H9 (cell line): ENCODE measurements at regions not wholly inside any gene's neighbourhood (a gene's known extent, or its start where the extent isn't known, plus 50 kb on each side); places are given as distances from the start of the nearest gene placed in this dataset.

Experiments used
- DNase-seq: peaks from one replicate; pipeline ENCODE4 v3.0.0-alpha.2; 2017
- H2AFZ ChIP-seq: one replicate; pipeline ENCODE4 v1.6.1; 2013; ENCODE audit warnings: mild to moderate bottlenecking, low read length, control low read depth, moderate library complexity
- H2AK5ac ChIP-seq: 2 replicates; pipeline ENCODE4 v1.6.1; 2013; ENCODE audit warnings: low read length, control low read depth, mixed read lengths; ENCODE audit not compliant: insufficient read length
- H2BK120ac ChIP-seq: one replicate; pipeline ENCODE4 v1.6.1; 2013; ENCODE audit warnings: low read depth, mild to moderate bottlenecking, low read length, control low read depth, inconsistent platforms; ENCODE audit not compliant: poor library complexity, severe bottlenecking
- H2BK12ac ChIP-seq: 2 replicates; pipeline ENCODE4 v1.6.1; 2013; ENCODE audit warnings: low read length, control low read depth, mixed read lengths, low read depth; ENCODE audit not compliant: insufficient read length
- H2BK15ac ChIP-seq: 2 replicates; pipeline ENCODE4 v1.6.1; 2013; ENCODE audit warnings: low read depth, low read length, control low read depth
- H2BK20ac ChIP-seq: one replicate; pipeline ENCODE4 v1.6.1; 2013; ENCODE audit warnings: low read depth, mild to moderate bottlenecking, low read length, control low read depth, inconsistent platforms; ENCODE audit not compliant: poor library complexity, severe bottlenecking
- H2BK5ac ChIP-seq: 2 replicates; pipeline ENCODE4 v1.6.1; 2013; ENCODE audit warnings: low read length, control low read depth, mixed read lengths; ENCODE audit not compliant: insufficient read length
- H3K14ac ChIP-seq: 2 replicates; pipeline ENCODE4 v1.6.1; 2013; ENCODE audit warnings: low read length, control low read depth; ENCODE audit not compliant: insufficient read depth
- H3K18ac ChIP-seq: 2 replicates; pipeline ENCODE4 v1.6.1; 2013; ENCODE audit warnings: low read depth, mild to moderate bottlenecking, mixed read lengths, low read length, control low read depth; ENCODE audit not compliant: insufficient read length
- H3K23ac ChIP-seq: 2 replicates; pipeline ENCODE4 v1.6.1; 2013; ENCODE audit warnings: low read length, control low read depth, mixed read lengths, low read depth; ENCODE audit not compliant: insufficient read length
- H3K23me2 ChIP-seq: 2 replicates; pipeline ENCODE4 v1.6.1; 2013; ENCODE audit warnings: low read depth, mild to moderate bottlenecking, mixed read lengths, low read length, control low read depth; ENCODE audit not compliant: insufficient read length, poor library complexity, severe bottlenecking
- H3K27ac ChIP-seq: 2 replicates; pipeline ENCODE4 v1.5.1; 2013; ENCODE audit warnings: low read length, control low read depth, mixed read lengths, low read depth; ENCODE audit not compliant: insufficient read length
- H3K27me3 ChIP-seq: 2 replicates; pipeline ENCODE4 v1.6.1; 2013; ENCODE audit warnings: low read length, control low read depth, inconsistent platforms; ENCODE audit not compliant: insufficient read depth
- H3K4ac ChIP-seq: 2 replicates; pipeline ENCODE4 v1.6.1; 2013; ENCODE audit warnings: low read depth, mild to moderate bottlenecking, control low read depth, inconsistent platforms, low read length, moderate library complexity
- H3K4me1 ChIP-seq: 2 replicates; pipeline ENCODE4 v1.6.1; 2013; ENCODE audit warnings: low read length, control low read depth, inconsistent platforms; ENCODE audit not compliant: insufficient read depth
- H3K4me2 ChIP-seq: 2 replicates; pipeline ENCODE4 v1.6.1; 2013; ENCODE audit warnings: low read length, control low read depth, mixed read lengths; ENCODE audit not compliant: insufficient read length, insufficient read depth
- H3K56ac ChIP-seq: 2 replicates; pipeline ENCODE4 v1.6.1; 2013; ENCODE audit warnings: low read depth, mild to moderate bottlenecking, mixed read lengths, low read length, control low read depth; ENCODE audit not compliant: insufficient read length
- H3K79me1 ChIP-seq: 2 replicates; pipeline ENCODE4 v1.6.1; 2013; ENCODE audit warnings: low read depth, mild to moderate bottlenecking, moderate library complexity, low read length, control low read depth, inconsistent platforms; ENCODE audit not compliant: insufficient read depth, poor library complexity, severe bottlenecking
- H3K79me2 ChIP-seq: 2 replicates; pipeline ENCODE4 v1.6.1; 2013; ENCODE audit warnings: low read length, control low read depth, inconsistent platforms; ENCODE audit not compliant: insufficient read depth
- H3K9ac ChIP-seq: 2 replicates; pipeline ENCODE4 v1.6.1; 2013; ENCODE audit warnings: low read length, control low read depth, mixed read lengths; ENCODE audit not compliant: insufficient read length; ENCODE audit errors: extremely low read depth
- H3K9me3 ChIP-seq: one replicate; pipeline ENCODE4 v1.6.1; 2013; ENCODE audit warnings: low read depth, low read length, inconsistent platforms; ENCODE audit not compliant: control insufficient read depth
- H3T11ph ChIP-seq: one replicate; pipeline ENCODE4 v1.6.1; 2013; ENCODE audit warnings: mild to moderate bottlenecking, low read length, control low read depth, inconsistent platforms
- H4K20me1 ChIP-seq: one replicate; pipeline ENCODE4 v1.6.1; 2013; ENCODE audit not compliant: control insufficient read depth, insufficient read length, insufficient read depth
- H4K5ac ChIP-seq: 2 replicates; pipeline ENCODE4 v1.6.1; 2013; ENCODE audit warnings: low read depth, mild to moderate bottlenecking, mixed read lengths, low read length, control low read depth; ENCODE audit not compliant: insufficient read length
- H4K8ac ChIP-seq: replicated peaks from 2 replicates; pipeline ENCODE4 v1.6.1; 2013; ENCODE audit warnings: low read length, control low read depth, mixed read lengths, low read depth; ENCODE audit not compliant: insufficient read length
- H4K91ac ChIP-seq: 2 replicates; pipeline ENCODE4 v1.6.1; 2013; ENCODE audit warnings: low read depth, mild to moderate bottlenecking, moderate library complexity, mixed read lengths, low read length, control low read depth; ENCODE audit not compliant: insufficient read length
- H3K27ac Mint-ChIP-seq, 3 experiments: 2 replicates in 2 of 3; 3 replicates in 1 of 3; pipeline ENCODE4 v1.8.0; 2020 to 2021; ENCODE audit warnings: mixed read lengths in 3 of 3, mild to moderate bottlenecking in 1 of 3, moderate library complexity in 1 of 3
- H3K27me3 Mint-ChIP-seq: 2 replicates; pipeline ENCODE4 v1.8.0; 2021; ENCODE audit warnings: low read depth, mild to moderate bottlenecking, moderate library complexity, mixed read lengths
- H3K36me3 Mint-ChIP-seq, 3 experiments: 2 replicates in 2 of 3; 3 replicates in 1 of 3; pipeline ENCODE4 v1.8.0; 2020 to 2021; ENCODE audit warnings: low read depth in 3 of 3, mixed read lengths in 3 of 3; ENCODE audit not compliant: insufficient read depth in 1 of 3
- H3K4me1 Mint-ChIP-seq, 2 experiments: 2 replicates each; pipeline ENCODE4 v1.8.0; 2020; ENCODE audit warnings: mixed read lengths in 2 of 2
- H3K4me3 Mint-ChIP-seq, 2 experiments: 2 replicates in 1 of 2; 3 replicates in 1 of 2; pipeline ENCODE4 v1.8.0; 2020 to 2021; ENCODE audit warnings: mild to moderate bottlenecking in 2 of 2, mixed read lengths in 2 of 2, moderate library complexity in 1 of 2
- H3K9me3 Mint-ChIP-seq, 2 experiments: 2 replicates in 1 of 2; 3 replicates in 1 of 2; pipeline ENCODE4 v1.8.0; 2020; ENCODE audit warnings: mild to moderate bottlenecking in 2 of 2, mixed read lengths in 2 of 2, moderate library complexity in 1 of 2
- TF ChIP-seq, protein P1 (sequence below): fragments of 200-600 bp; sonication (generic); conservative IDR thresholded peaks from 3 replicates; pipeline ENCODE4 v1.8.0; 2021; ENCODE audit warnings: antibody characterized with exemption, mild to moderate bottlenecking

DNA sequence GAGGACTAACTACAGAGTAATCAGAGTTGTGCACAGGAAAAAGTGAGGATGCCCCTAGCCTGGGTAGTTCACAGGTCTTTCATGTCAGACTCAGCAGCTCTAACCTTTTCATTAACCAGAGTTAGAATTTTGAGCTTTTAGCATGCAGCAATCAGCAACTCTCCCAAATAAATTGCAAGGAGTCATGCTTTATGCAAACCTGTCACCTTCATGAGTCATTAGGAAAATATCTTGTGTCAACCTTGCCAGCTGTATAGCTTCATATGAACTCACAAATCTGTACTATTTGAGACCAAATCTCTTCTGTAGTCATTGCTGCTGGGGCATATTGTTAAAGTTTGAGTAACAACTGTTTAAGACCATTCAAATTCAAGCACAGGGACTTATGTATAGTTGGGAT, 382.3 kb upstream of the NT5C1B start:
- H4K20me1 ChIP-seq: no peaks in the 10 kb centered on the region
- TF ChIP-seq, protein P1, sequence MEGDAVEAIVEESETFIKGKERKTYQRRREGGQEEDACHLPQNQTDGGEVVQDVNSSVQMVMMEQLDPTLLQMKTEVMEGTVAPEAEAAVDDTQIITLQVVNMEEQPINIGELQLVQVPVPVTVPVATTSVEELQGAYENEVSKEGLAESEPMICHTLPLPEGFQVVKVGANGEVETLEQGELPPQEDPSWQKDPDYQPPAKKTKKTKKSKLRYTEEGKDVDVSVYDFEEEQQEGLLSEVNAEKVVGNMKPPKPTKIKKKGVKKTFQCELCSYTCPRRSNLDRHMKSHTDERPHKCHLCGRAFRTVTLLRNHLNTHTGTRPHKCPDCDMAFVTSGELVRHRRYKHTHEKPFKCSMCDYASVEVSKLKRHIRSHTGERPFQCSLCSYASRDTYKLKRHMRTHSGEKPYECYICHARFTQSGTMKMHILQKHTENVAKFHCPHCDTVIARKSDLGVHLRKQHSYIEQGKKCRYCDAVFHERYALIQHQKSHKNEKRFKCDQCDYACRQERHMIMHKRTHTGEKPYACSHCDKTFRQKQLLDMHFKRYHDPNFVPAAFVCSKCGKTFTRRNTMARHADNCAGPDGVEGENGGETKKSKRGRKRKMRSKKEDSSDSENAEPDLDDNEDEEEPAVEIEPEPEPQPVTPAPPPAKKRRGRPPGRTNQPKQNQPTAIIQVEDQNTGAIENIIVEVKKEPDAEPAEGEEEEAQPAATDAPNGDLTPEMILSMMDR: no peak
- no peak overlapping the region for H3K4ac ChIP-seq
- H3K36me3 Mint-ChIP-seq: no peaks in the 10 kb centered on the region
- no peak overlapping the region for H2BK15ac ChIP-seq
- no peaks in the 10 kb centered on the region for H3K9me3 Mint-ChIP-seq
- H3K9me3 ChIP-seq: no peaks in the 10 kb centered on the region
- H3K27ac Mint-ChIP-seq: no peak overlapping the region
- H2BK120ac ChIP-seq: no peak overlapping the region
- no peaks in the 10 kb centered on the region for H3K79me1 ChIP-seq
- no peaks in the 10 kb centered on the region for H3K79me2 ChIP-seq
- H3K27me3 ChIP-seq: no peaks in the 10 kb centered on the region
- H3K4me2 ChIP-seq: no peak overlapping the region
- no peak for DNase-seq
- no peak overlapping the region for H4K5ac ChIP-seq
- H2AK5ac ChIP-seq: no peak overlapping the region
- H2AFZ ChIP-seq: no peak overlapping the region
- no peak overlapping the region for H2BK5ac ChIP-seq
- H3K9ac ChIP-seq: no peak overlapping the region
- H3K27me3 Mint-ChIP-seq: no peaks in the 10 kb centered on the region
- H3K4me1 Mint-ChIP-seq: peaks cover 12% of the 10 kb centered on the region in 2 experiments
- no peak overlapping the region for H2BK12ac ChIP-seq
- no peak overlapping the region for H3K14ac ChIP-seq
- H3K18ac ChIP-seq: no peak overlapping the region
- H3K4me1 ChIP-seq: no peaks in the 10 kb centered on the region; the same call in 1 of the 2 replicates
- no peak overlapping the region for H3K56ac ChIP-seq
- H3K23me2 ChIP-seq: no peaks in the 10 kb centered on the region
- no peak overlapping the region for H3K4me3 Mint-ChIP-seq
- no peak overlapping the region for H4K8ac ChIP-seq
- no peak overlapping the region for H3T11ph ChIP-seq
- H3K23ac ChIP-seq: no peak overlapping the region
- no peak overlapping the region for H3K27ac ChIP-seq
- H4K91ac ChIP-seq: no peak overlapping the region
- H2BK20ac ChIP-seq: no peak overlapping the region
